SU-DHL-6 (cell line): ENCODE measurements at regions not wholly inside any gene's neighbourhood (a gene's known extent, or its start where the extent isn't known, plus 50 kb on each side); places are given as distances from the start of the nearest gene placed in this dataset.

Experiments used
- H2AFZ ChIP-seq: fragments of 200-600 bp; sonication (generic); 2 replicates; pipeline ENCODE4 v1.6.1; 2014; ENCODE audit warnings: low read depth, mild to moderate bottlenecking, moderate library complexity, mixed read lengths, antibody characterized with exemption, low read length; ENCODE audit not compliant: severe bottlenecking
- H3F3A ChIP-seq: fragments of 200-600 bp; shearing (Covaris generic); 2 replicates; pipeline ENCODE4 v1.6.0; 2016; ENCODE audit warnings: antibody characterized with exemption, mild to moderate bottlenecking; ENCODE audit not compliant: insufficient read depth
- H3K27ac ChIP-seq: fragments of 200-600 bp; sonication (generic); 2 replicates; pipeline ENCODE4 v1.5.1; 2016; ENCODE audit warnings: low read depth, mild to moderate bottlenecking, low read length, moderate library complexity, mixed read lengths
- H3K27me3 ChIP-seq: fragments of 200-600 bp; sonication (generic), shearing (Covaris generic); 2 replicates; pipeline ENCODE4 v1.6.0; 2014; ENCODE audit warnings: mild to moderate bottlenecking, low read length
- H3K36me3 ChIP-seq: fragments of 200-600 bp; sonication (generic); 2 replicates; pipeline ENCODE4 v1.6.1; 2014; ENCODE audit warnings: mild to moderate bottlenecking, low read length, mixed read lengths
- H3K4me2 ChIP-seq: fragments of 300-600, 200-600 bp; shearing (Covaris generic), sonication (generic); 2 replicates; pipeline ENCODE4 v1.6.0; 2014; ENCODE audit warnings: low read length, low read depth, mild to moderate bottlenecking; ENCODE audit not compliant: poor library complexity, severe bottlenecking
- H3K4me3 ChIP-seq: fragments of 200-600 bp; sonication (generic); 2 replicates; pipeline ENCODE4 v1.5.1; 2014; ENCODE audit warnings: antibody characterized with exemption, low read length, mild to moderate bottlenecking, mixed read lengths; ENCODE audit not compliant: insufficient read depth, poor library complexity, severe bottlenecking
- H3K79me2 ChIP-seq: fragments of 200-600 bp; sonication (generic); 2 replicates; pipeline ENCODE4 v1.6.1; 2014; ENCODE audit warnings: mild to moderate bottlenecking, low read length, moderate library complexity; ENCODE audit not compliant: insufficient read depth
- H3K9ac ChIP-seq: fragments of 200-600 bp; sonication (generic); 2 replicates; pipeline ENCODE4 v1.7.0; 2014; ENCODE audit warnings: mild to moderate bottlenecking, low read length
- H3K9me2 ChIP-seq: fragments of 200-600 bp; sonication (generic); replicated peaks from 2 replicates; pipeline ENCODE4 v1.6.1; 2014; ENCODE audit warnings: low read length; ENCODE audit not compliant: insufficient read depth
- H3K9me3 ChIP-seq: fragments of 200-600 bp; sonication (generic); 2 replicates; pipeline ENCODE4 v1.6.1; 2014; ENCODE audit warnings: low read length, mixed read lengths; ENCODE audit not compliant: insufficient read depth
- H4K20me1 ChIP-seq: fragments of 200-600 bp; sonication (generic); 2 replicates; pipeline ENCODE4 v1.6.1; 2014; ENCODE audit warnings: low read depth, mild to moderate bottlenecking, antibody characterized with exemption, low read length, moderate library complexity, mixed read lengths
- CTCF ChIP-seq: fragments of 200-600 bp; sonication (generic); IDR thresholded peaks from one replicate; pipeline ENCODE4 v1.5.1; 2017; ENCODE audit warnings: antibody characterized with exemption, mild to moderate bottlenecking, low read length, moderate library complexity; ENCODE audit not compliant: insufficient read depth, poor library complexity, severe bottlenecking
- EZH2phosphoT487 ChIP-seq: fragments of 200-600 bp; sonication (generic), shearing (Covaris generic); conservative IDR thresholded peaks from 2 replicates; pipeline ENCODE4 v1.6.1; 2018; ENCODE audit warnings: mild to moderate bottlenecking, antibody characterized with exemption, low read length, moderate library complexity, mixed read lengths

DNA sequence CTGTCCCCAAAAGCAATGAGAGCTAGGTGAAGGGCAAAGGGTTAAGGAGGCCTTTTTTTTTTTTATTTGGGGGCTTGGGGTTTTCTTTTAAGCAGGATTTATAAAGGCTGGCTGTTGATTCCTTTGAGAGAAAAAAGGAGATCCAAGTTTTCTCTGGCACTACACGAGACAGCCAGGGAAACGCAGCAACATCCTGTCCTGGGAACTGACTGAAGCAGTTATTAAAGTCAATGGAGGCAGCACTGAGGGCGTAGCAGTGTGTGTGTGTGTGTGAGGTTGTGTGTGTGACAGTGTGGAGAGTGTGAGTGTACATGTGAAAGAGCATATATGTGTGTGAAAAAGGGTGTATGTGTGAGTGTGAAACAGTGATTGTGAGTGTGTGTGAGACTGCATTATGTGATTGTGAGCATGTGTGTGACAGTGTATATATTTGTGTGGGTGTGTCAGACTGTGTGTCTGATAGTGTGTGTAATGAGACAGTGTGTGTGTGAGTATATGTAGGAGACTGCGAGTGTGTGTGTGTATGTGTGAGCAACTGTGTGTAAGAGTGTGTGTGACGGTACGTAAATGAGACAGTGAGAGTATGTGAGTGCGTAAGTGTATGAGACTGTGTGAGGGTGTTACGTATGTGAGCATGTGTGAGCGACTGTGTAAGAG lies 65.9 kb upstream of the TIAM1 start:
- no peaks in the 10 kb centered on the region for H3K36me3 ChIP-seq
- H4K20me1 ChIP-seq, result no peaks in the 10 kb centered on the region
- H3K4me2 ChIP-seq, result peak overlapping the region; percentile 68
- H3K27me3 ChIP-seq, result no peaks in the 10 kb centered on the region
- H3K4me3 ChIP-seq, result no peak overlapping the region
- no peaks in the 10 kb centered on the region for H3K9me3 ChIP-seq
- 0 out of 2 replicates have a peak overlapping the region, but pooled peaks have one; percentile 34 for H3K9ac ChIP-seq
- 0 out of 2 replicates have a peak, but pooled peaks cover 3% of the 10 kb centered on the region for H3F3A ChIP-seq
- no peak for TF ChIP-seq CTCF
- no peak for TF ChIP-seq EZH2phosphoT487
- peak overlapping the region; percentile 68 for H3K27ac ChIP-seq
- no peaks in the 10 kb centered on the region for H3K9me2 ChIP-seq
- H3K79me2 ChIP-seq, result no peaks in the 10 kb centered on the region
- H2AFZ ChIP-seq, result no peak overlapping the region

DNA sequence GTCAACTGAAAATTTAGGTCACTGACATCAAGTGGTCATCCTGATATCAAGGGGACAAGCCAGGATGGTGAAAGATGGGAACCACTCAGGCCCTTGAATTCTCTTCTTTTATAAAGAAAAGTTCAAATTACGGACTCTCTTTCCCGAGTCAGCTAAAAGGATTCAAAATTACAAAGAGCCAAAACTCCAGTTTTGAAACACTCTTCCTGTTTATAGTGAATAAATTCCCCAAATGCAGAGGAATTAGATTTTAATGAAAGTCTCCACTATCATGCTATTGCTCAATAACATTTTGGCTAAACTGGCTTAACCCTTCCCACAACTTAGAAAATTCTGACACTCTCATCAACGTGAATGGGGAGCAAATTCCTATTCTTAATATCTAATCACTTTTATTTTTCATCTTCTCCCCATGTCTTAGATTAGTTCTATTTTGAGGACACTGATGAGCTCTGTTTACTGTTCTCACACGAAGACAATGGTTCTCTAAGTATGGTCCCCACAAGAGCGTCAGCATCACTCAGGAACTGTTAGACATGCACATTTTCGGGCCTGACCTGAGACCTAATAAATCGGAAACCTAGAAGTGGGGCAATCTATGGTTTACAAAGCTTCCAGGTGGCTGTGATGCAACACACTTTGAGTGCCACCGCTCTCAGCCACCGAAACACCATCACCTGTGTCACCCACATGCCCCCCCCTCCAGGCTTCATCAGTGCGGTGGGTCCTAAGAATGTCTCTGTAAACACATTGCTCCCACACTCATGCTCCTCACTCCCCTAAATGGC lies 64.4 kb upstream of the TIAM1 start:
- no peaks in the 10 kb centered on the region for H3K27me3 ChIP-seq
- no peak overlapping the region for H3K4me2 ChIP-seq
- 0 out of 2 replicates have a peak, but pooled peaks cover 3% of the 10 kb centered on the region for H3F3A ChIP-seq
- H4K20me1 ChIP-seq, result no peaks in the 10 kb centered on the region
- H2AFZ ChIP-seq, result no peak overlapping the region
- no peak overlapping the region for H3K4me3 ChIP-seq
- no peaks in the 10 kb centered on the region for H3K9me3 ChIP-seq
- TF ChIP-seq EZH2phosphoT487 (no peak), CTCF (no peak)
- no peak overlapping the region for H3K9ac ChIP-seq
- H3K27ac ChIP-seq, result no peak overlapping the region
- H3K9me2 ChIP-seq, result no peaks in the 10 kb centered on the region
- no peaks in the 10 kb centered on the region for H3K79me2 ChIP-seq
- H3K36me3 ChIP-seq, result no peaks in the 10 kb centered on the region

GRCh38 chr21:31406510-31406909 lies 62.4 kb upstream of the TIAM1 start:
- Histone ChIP-seq H3K9ac (no peak overlapping the region), H3K4me3 (no peak overlapping the region), H3K36me3 (no peaks in the 10 kb centered on the region), H2AFZ (no peak overlapping the region), H4K20me1 (no peaks in the 10 kb centered on the region), H3K9me2 (no peaks in the 10 kb centered on the region), H3K9me3 (no peaks in the 10 kb centered on the region), H3K27me3 (no peaks in the 10 kb centered on the region), H3K27ac (no peak overlapping the region), H3K79me2 (no peaks in the 10 kb centered on the region), H3K4me2 (no peak overlapping the region), H3F3A (0 out of 2 replicates have a peak, but pooled peaks cover 3% of the 10 kb centered on the region)
- no peak for TF ChIP-seq CTCF
